ENCODE measurements at regions not wholly inside any gene's neighbourhood (a gene's known extent, or its start where the extent isn't known, plus 50 kb on each side); places are given as distances from the start of the nearest gene placed in this dataset.

- TF ChIP-seq CTCF (IDR thresholded peaks at IDR 0.05; ENCODE audit: insufficient read depth, low read depth, low read length, missing control alignments) = no peak
- DNase-seq (ENCODE audit: low read depth) = no peak
- H3K4me3 ChIP-seq (ENCODE audit: low read length) = no peak overlapping the region
Observed at GRCh38 chr22:47270463-47271135, 508.1 kb downstream of the TBC1D22A start.

- DNase-seq (ENCODE audit: low read depth) = no peak
- no peak for TF ChIP-seq CTCF (IDR thresholded peaks at IDR 0.05; ENCODE audit: insufficient read depth, low read depth, low read length, missing control alignments)
- no peak overlapping the region for H3K4me3 ChIP-seq (ENCODE audit: low read length)
Observed at GRCh38 chr22:47269516-47270088, 507.2 kb downstream of the TBC1D22A start.

GRCh38 chr22:47267513-47268282, 505.2 kb downstream of the TBC1D22A start:
- DNase-seq (ENCODE audit: low read depth) = no peak
- H3K4me3 ChIP-seq (ENCODE audit: low read length) = no peak overlapping the region
- no peak for TF ChIP-seq CTCF (IDR thresholded peaks at IDR 0.05; ENCODE audit: insufficient read depth, low read depth, low read length, missing control alignments)

GRCh38 chr22:47266329-47266728, 503.9 kb downstream of the TBC1D22A start:
- no peak for DNase-seq (ENCODE audit: low read depth)
- TF ChIP-seq CTCF (IDR thresholded peaks at IDR 0.05; ENCODE audit: insufficient read depth, low read depth, low read length, missing control alignments) = no peak
- no peak overlapping the region for H3K4me3 ChIP-seq (ENCODE audit: low read length)

GRCh38 chr22:47260551-47260950, 498.1 kb downstream of the TBC1D22A start:
- TF ChIP-seq CTCF (IDR thresholded peaks at IDR 0.05; ENCODE audit: insufficient read depth, low read depth, low read length, missing control alignments) = no peak
- DNase-seq (ENCODE audit: low read depth) = no peak
- no peak overlapping the region for H3K4me3 ChIP-seq (ENCODE audit: low read length)

- no peak overlapping the region for H3K4me3 ChIP-seq (ENCODE audit: low read length)
- no peak for DNase-seq (ENCODE audit: low read depth)
- TF ChIP-seq CTCF (IDR thresholded peaks at IDR 0.05; ENCODE audit: insufficient read depth, low read depth, low read length, missing control alignments) = no peak
Observed at GRCh38 chr22:47259990-47260389, 497.5 kb downstream of the TBC1D22A start.

Data from epithelial cell of esophagus (primary cell).